ENCODE measurements at regions not wholly inside any gene's neighbourhood (a gene's known extent, or its start where the extent isn't known, plus 50 kb on each side); places are given as distances from the start of the nearest gene placed in this dataset.

DNA sequence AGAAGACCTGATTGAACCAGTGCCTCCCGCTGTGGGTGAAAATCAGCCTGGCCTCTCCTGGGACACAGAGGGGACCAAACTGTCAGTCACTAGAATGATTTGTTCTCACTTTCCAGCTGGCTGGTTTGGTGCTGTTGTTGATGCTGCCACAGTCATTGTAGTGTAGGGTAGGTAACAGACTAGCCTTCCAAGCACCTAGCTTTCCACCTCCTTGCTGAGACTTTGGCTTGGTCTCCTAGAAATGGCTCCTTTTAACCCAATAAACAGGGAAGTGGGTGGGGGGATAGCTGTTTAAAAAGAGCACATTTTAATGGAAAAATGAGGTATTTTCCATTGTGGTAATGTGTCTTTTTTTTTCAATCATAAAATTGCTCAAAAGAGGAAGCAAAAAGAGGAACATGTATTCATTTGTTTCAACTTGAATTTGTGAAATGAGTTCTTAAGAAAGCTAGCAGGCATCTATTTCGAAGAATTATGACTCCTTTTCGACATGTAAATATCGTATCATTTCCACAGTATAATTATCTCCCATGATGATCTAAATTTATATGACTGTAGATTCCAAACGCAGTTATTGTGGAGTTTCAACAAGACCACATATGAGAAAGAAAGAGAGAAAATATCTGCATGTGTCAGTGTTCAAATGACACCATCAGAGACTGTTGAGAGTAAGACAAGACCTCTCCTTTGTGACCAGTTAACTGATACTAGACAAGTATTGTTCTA lies 190.1 kb downstream of the HLX start:
- TF ChIP-seq EZH2 (IDR thresholded peaks at IDR 0.05; ENCODE audit: insufficient read depth, poor library complexity, severe bottlenecking) (no peak), EZH2phosphoT487 (IDR thresholded peaks at IDR 0.05; ENCODE audit: insufficient read depth, low read depth) (no peak)
